Ishikawa (cell line): ENCODE measurements at regions not wholly inside any gene's neighbourhood (a gene's known extent, or its start where the extent isn't known, plus 50 kb on each side); places are given as distances from the start of the nearest gene placed in this dataset.

Experiments
- CEBPB ChIP-seq: IDR thresholded peaks from 2 replicates; pipeline ENCODE4 v1.6.1; 2012
- CREB1 ChIP-seq: IDR thresholded peaks from 2 replicates; pipeline ENCODE4 v1.6.1; 2012; ENCODE audit warnings: low read depth
- EGR1 ChIP-seq: IDR thresholded peaks from 2 replicates; pipeline ENCODE4 v1.6.1; 2012
- EP300 ChIP-seq: IDR thresholded peaks from 2 replicates; pipeline ENCODE4 v1.6.1; 2012; ENCODE audit warnings: borderline replicate concordance
- FOXM1 ChIP-seq: IDR thresholded peaks from 2 replicates; pipeline ENCODE4 v1.6.1; 2012; ENCODE audit warnings: low read depth, borderline replicate concordance
- MAX ChIP-seq: IDR thresholded peaks from 2 replicates; pipeline ENCODE4 v1.6.1; 2012
- NFIC ChIP-seq: IDR thresholded peaks from 2 replicates; pipeline ENCODE4 v1.6.1; 2012
- RAD21 ChIP-seq: IDR thresholded peaks from 2 replicates; pipeline ENCODE4 v1.6.1; 2012; ENCODE audit warnings: low read depth
- REST ChIP-seq: IDR thresholded peaks from 2 replicates; pipeline ENCODE4 v1.6.1; 2012; ENCODE audit warnings: low read depth, mild to moderate bottlenecking
- TAF1 ChIP-seq: IDR thresholded peaks from 2 replicates; pipeline ENCODE4 v1.6.1; 2012; ENCODE audit warnings: low read depth, mild to moderate bottlenecking
- TCF12 ChIP-seq: IDR thresholded peaks from 2 replicates; pipeline ENCODE4 v1.6.1; 2012; ENCODE audit warnings: low read depth
- USF1 ChIP-seq: IDR thresholded peaks from 2 replicates; pipeline ENCODE4 v1.6.1; 2012
- YY1 ChIP-seq: IDR thresholded peaks from 2 replicates; pipeline ENCODE4 v1.6.1; 2012; ENCODE audit warnings: low read depth
- ZBTB7A ChIP-seq: IDR thresholded peaks from 2 replicates; pipeline ENCODE4 v1.6.1; 2012; ENCODE audit warnings: low read depth

- no peak for TF ChIP-seq RAD21
- no peak for TF ChIP-seq EGR1
- TF ChIP-seq CEBPB = no peak
- no peak for TF ChIP-seq FOXM1
- TF ChIP-seq CREB1 = no peak
- no peak for TF ChIP-seq TCF12
- TF ChIP-seq MAX = no peak
- no peak for TF ChIP-seq REST
- no peak for TF ChIP-seq ZBTB7A
- no peak for TF ChIP-seq EP300
- TF ChIP-seq NFIC = no peak
These were observed 553.8 kb upstream of the FANCL start for GRCh38 chr2:58794916-58795315.

GRCh38 chr2:58794103-58794502, 553.0 kb upstream of the FANCL start:
- TF ChIP-seq CEBPB (no peak), CREB1 (no peak), EGR1 (no peak), TCF12 (no peak), NFIC (no peak), REST (no peak), MAX (no peak), FOXM1 (no peak), USF1 (no peak), RAD21 (no peak)

GRCh38 chr2:58788402-58788801, 547.3 kb upstream of the FANCL start:
- TF ChIP-seq EP300 (no peak), MAX (no peak), ZBTB7A (no peak), RAD21 (no peak), NFIC (no peak), TCF12 (no peak)

GRCh38 chr2:58770846-58771245, 529.7 kb upstream of the FANCL start:
- no peak for TF ChIP-seq NFIC
- no peak for TF ChIP-seq ZBTB7A
- TF ChIP-seq YY1 = no peak
- no peak for TF ChIP-seq MAX
- no peak for TF ChIP-seq USF1
- TF ChIP-seq TCF12 = no peak
- no peak for TF ChIP-seq CEBPB
- no peak for TF ChIP-seq TAF1
- no peak for TF ChIP-seq EGR1
- no peak for TF ChIP-seq CREB1
- no peak for TF ChIP-seq REST
- no peak for TF ChIP-seq FOXM1
- no peak for TF ChIP-seq EP300

- TF ChIP-seq EP300 (no peak), CREB1 (no peak), TAF1 (no peak)
These were observed 528.7 kb upstream of the FANCL start for GRCh38 chr2:58769864-58770234.
